CD4-positive, alpha-beta T cell (primary cell): ENCODE measurements at regions not wholly inside any gene's neighbourhood (a gene's known extent, or its start where the extent isn't known, plus 50 kb on each side); places are given as distances from the start of the nearest gene placed in this dataset.

Source experiments
- ATAC-seq: fragments of 200-7000 bp; cut with Tn5 transposase; one replicate; pipeline ENCODE4 v1.10.0; 2022; ENCODE audit warnings: mild to moderate bottlenecking; ENCODE audit not compliant: poor library complexity
- CTCF ChIA-PET: fragments of 350-600 bp; sonication (Branson Sonifier 250); formaldehyde crosslinking; loops from one replicate; lab custom pipeline; 2021; ENCODE audit warnings: antibody characterized with exemption, inconsistent platforms; lab: Charles Lee
- POLR2A ChIA-PET: fragments of 350-600 bp; sonication (Branson Sonifier 250); formaldehyde crosslinking; loops from one replicate; lab custom pipeline; 2021; ENCODE audit warnings: antibody characterized with exemption, inconsistent platforms; lab: Charles Lee
- DNase-seq, 14 experiments: peaks; one replicate each; pipeline ENCODE4 v3.0.0-alpha.2; 2013 to 2020; ENCODE audit warnings: mixed read lengths in 2 of 14
- H3K27ac ChIP-seq, 2 donors: one replicate each; pipeline versions ENCODE4 v1.5.1 to v1.7.0; 2013; ENCODE audit warnings: low read length in 2 of 2, low read depth in 1 of 2, mild to moderate bottlenecking in 1 of 2
- H3K27me3 ChIP-seq, 2 experiments: 1 replicate in 1 of 2; 2 replicates in 1 of 2; pipeline versions ENCODE4 v1.6.1 to v1.7.0; 2013; ENCODE audit warnings: low read length in 2 of 2, control low read depth in 1 of 2, mild to moderate bottlenecking in 1 of 2, moderate library complexity in 1 of 2; ENCODE audit not compliant: insufficient read depth in 2 of 2, control insufficient read depth in 1 of 2
- H3K36me3 ChIP-seq: one replicate; pipeline ENCODE4 v1.6.1; 2013; ENCODE audit warnings: low read length, control low read depth; ENCODE audit not compliant: insufficient read depth
- H3K4me1 ChIP-seq: one replicate; pipeline ENCODE4 v1.6.1; 2013; ENCODE audit warnings: low read length, control low read depth; ENCODE audit not compliant: insufficient read depth
- H3K4me3 ChIP-seq: one replicate; pipeline ENCODE4 v1.5.1; 2013; ENCODE audit warnings: mild to moderate bottlenecking, low read length, moderate library complexity
- H3K9me3 ChIP-seq, 2 experiments: 1 replicate in 1 of 2; 2 replicates in 1 of 2; pipeline versions ENCODE4 v1.6.1 to v1.7.0; 2013; ENCODE audit warnings: low read length in 2 of 2, mild to moderate bottlenecking in 2 of 2, control low read depth in 1 of 2, moderate library complexity in 1 of 2; ENCODE audit not compliant: control insufficient read depth in 1 of 2, insufficient read depth in 1 of 2
- H3K27ac Mint-ChIP-seq: one replicate; pipeline ENCODE4 v1.8.0; 2020; ENCODE audit warnings: mixed read lengths
- H3K27me3 Mint-ChIP-seq: one replicate; pipeline ENCODE4 v1.8.0; 2021; ENCODE audit warnings: mixed read lengths
- H3K36me3 Mint-ChIP-seq: one replicate; pipeline ENCODE4 v1.8.0; 2021; ENCODE audit warnings: low read depth, mixed read lengths
- H3K4me1 Mint-ChIP-seq: one replicate; pipeline ENCODE4 v1.8.0; 2021; ENCODE audit warnings: low read depth, mixed read lengths
- H3K4me3 Mint-ChIP-seq: one replicate; pipeline ENCODE4 v1.8.0; 2020; ENCODE audit warnings: mild to moderate bottlenecking, mixed read lengths
- H3K9me3 Mint-ChIP-seq: one replicate; pipeline ENCODE4 v1.8.0; 2020; ENCODE audit warnings: mixed read lengths
- intact Hi-C, 2 experiments: fragments of 100-400 bp; cut with DNase I in 1 of 2; cut with micrococcal nuclease in 1 of 2; formaldehyde crosslinking; loops; one replicate each; pipeline versions ENCODE4 v1.15.1 to v1.9.0; 2023 to 2025; cut with DNase I, micrococcal nuclease
- TF ChIP-seq, protein P1 (sequence below): fragments of 200-600 bp; IDR thresholded peaks from one replicate; pipeline ENCODE4 v1.8.0; 2022; ENCODE audit warnings: antibody characterized with exemption, mild to moderate bottlenecking

DNA sequence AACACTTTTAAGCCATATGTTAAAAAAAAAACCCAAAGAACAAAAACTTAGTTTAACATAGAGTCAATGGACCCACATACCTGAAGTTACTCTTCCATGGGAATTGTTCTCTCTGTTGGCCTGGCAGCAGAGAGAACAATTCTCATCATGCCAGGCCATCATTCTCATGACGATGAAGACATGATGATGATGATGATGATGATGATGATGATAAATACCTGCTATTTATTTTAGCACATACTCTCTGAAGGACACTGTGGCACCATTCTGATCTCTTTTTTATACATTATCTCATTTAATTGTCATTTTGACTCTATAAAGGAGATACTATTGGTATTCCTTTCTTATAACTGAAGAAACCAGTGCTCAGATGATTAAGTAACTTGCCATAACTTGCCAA, 366.9 kb downstream of the MFSD1 start:
- no peak overlapping the region for H3K4me3 ChIP-seq
- no peaks in the 10 kb centered on the region for H3K9me3 ChIP-seq
- Mint-ChIP-seq H3K9me3 (peaks cover 1% of the 10 kb centered on the region), H3K36me3 (no peaks in the 10 kb centered on the region), H3K27ac (no peak overlapping the region), H3K27me3 (no peaks in the 10 kb centered on the region), H3K4me1 (no peaks in the 10 kb centered on the region), H3K4me3 (no peak overlapping the region)
- no peaks in the 10 kb centered on the region for H3K36me3 ChIP-seq
- ChIA-PET POLR2A (no interaction called here), CTCF (no interaction called here)
- TF ChIP-seq, protein P1, sequence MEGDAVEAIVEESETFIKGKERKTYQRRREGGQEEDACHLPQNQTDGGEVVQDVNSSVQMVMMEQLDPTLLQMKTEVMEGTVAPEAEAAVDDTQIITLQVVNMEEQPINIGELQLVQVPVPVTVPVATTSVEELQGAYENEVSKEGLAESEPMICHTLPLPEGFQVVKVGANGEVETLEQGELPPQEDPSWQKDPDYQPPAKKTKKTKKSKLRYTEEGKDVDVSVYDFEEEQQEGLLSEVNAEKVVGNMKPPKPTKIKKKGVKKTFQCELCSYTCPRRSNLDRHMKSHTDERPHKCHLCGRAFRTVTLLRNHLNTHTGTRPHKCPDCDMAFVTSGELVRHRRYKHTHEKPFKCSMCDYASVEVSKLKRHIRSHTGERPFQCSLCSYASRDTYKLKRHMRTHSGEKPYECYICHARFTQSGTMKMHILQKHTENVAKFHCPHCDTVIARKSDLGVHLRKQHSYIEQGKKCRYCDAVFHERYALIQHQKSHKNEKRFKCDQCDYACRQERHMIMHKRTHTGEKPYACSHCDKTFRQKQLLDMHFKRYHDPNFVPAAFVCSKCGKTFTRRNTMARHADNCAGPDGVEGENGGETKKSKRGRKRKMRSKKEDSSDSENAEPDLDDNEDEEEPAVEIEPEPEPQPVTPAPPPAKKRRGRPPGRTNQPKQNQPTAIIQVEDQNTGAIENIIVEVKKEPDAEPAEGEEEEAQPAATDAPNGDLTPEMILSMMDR = no peak
- intact Hi-C loops = no loop called here
- DNase-seq (no peak), ATAC-seq (no peak)
- H3K27me3 ChIP-seq = no peaks in the 10 kb centered on the region
- H3K4me1 ChIP-seq = no peaks in the 10 kb centered on the region
- H3K27ac ChIP-seq = no peak overlapping the region

DNA sequence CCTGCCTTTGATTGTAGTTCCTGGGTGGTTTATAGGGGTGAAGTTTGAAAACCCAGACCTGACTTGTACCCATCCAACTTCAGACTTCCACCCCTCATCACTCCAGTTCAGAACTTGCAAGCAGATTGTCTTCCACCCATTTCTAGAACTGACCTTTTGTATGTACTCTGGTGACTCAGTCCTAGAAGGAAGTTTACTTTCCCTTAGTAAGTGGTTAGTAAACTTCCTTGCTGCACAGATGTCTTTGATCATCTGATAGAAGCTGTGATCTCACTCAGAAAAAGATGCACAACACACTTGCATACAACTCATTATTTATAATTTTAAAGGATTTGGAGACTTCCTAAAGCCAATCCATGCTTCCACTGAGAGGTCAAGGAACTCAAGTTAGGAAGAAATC, 368.0 kb downstream of the MFSD1 start:
- no peak for DNase-seq
- no peak for ATAC-seq
- TF ChIP-seq, protein P1 = no peak
- H3K4me3 Mint-ChIP-seq = no peak overlapping the region
- H3K4me3 ChIP-seq = no peak overlapping the region
- intact Hi-C loops = no loop called here
- no peak overlapping the region for H3K27ac ChIP-seq
- no peaks in the 10 kb centered on the region for H3K27me3 ChIP-seq
- no peaks in the 10 kb centered on the region for H3K36me3 Mint-ChIP-seq
- H3K27me3 Mint-ChIP-seq = no peaks in the 10 kb centered on the region
- H3K9me3 Mint-ChIP-seq = no peaks in the 10 kb centered on the region
- CTCF ChIA-PET = no interaction called here
- H3K4me1 ChIP-seq = no peaks in the 10 kb centered on the region
- no peaks in the 10 kb centered on the region for H3K36me3 ChIP-seq
- H3K9me3 ChIP-seq = no peaks in the 10 kb centered on the region
- H3K27ac Mint-ChIP-seq = no peak overlapping the region
- POLR2A ChIA-PET = no interaction called here
- no peaks in the 10 kb centered on the region for H3K4me1 Mint-ChIP-seq

GRCh38 chr3:159170436-159171003, 368.7 kb downstream of the MFSD1 start:
- no peak for ATAC-seq
- CTCF ChIA-PET = no interaction called here
- H3K9me3 Mint-ChIP-seq = no peaks in the 10 kb centered on the region

More at GRCh38 chr3:159170436-159171003, 368.7 kb downstream of the MFSD1 start:
- H3K36me3 ChIP-seq = no peaks in the 10 kb centered on the region
- intact Hi-C loops = no loop called here
- no peak overlapping the region for H3K4me3 Mint-ChIP-seq
- H3K4me1 Mint-ChIP-seq = no peaks in the 10 kb centered on the region
- H3K36me3 Mint-ChIP-seq = no peaks in the 10 kb centered on the region
- TF ChIP-seq, protein P1 = no peak
- POLR2A ChIA-PET = no interaction called here
- DNase-seq = no peak
- H3K27me3 Mint-ChIP-seq = no peaks in the 10 kb centered on the region
- no peaks in the 10 kb centered on the region for H3K9me3 ChIP-seq
- H3K27me3 ChIP-seq = no peaks in the 10 kb centered on the region
- H3K4me1 ChIP-seq = no peaks in the 10 kb centered on the region
- H3K4me3 ChIP-seq = no peak overlapping the region
- no peak overlapping the region for H3K27ac ChIP-seq
- H3K27ac Mint-ChIP-seq = no peak overlapping the region
